GM12872 (cell line): ENCODE measurements at regions not wholly inside any gene's neighbourhood (a gene's known extent, or its start where the extent isn't known, plus 50 kb on each side); places are given as distances from the start of the nearest gene placed in this dataset.

Experiments
- CTCF ChIP-seq: IDR thresholded peaks from 3 replicates; pipeline ENCODE4 v1.5.1; 2011; ENCODE audit warnings: low read depth, mild to moderate bottlenecking, low read length, moderate library complexity; ENCODE audit not compliant: insufficient read depth

- TF ChIP-seq CTCF: no peak
Measured at GRCh38 chr18:47691611-47692010, 238.8 kb downstream of the SMAD2 start.

GRCh38 chr18:47689371-47689770 is 241.1 kb downstream of the SMAD2 start:
- no peak for TF ChIP-seq CTCF

- no peak for TF ChIP-seq CTCF
Measured at GRCh38 chr18:47686806-47687205, 243.7 kb downstream of the SMAD2 start.

- no peak for TF ChIP-seq CTCF
Measured at GRCh38 chr18:47683774-47684173, 246.7 kb downstream of the SMAD2 start.

GRCh38 chr18:47682876-47683275 is 247.6 kb downstream of the SMAD2 start:
- no peak for TF ChIP-seq CTCF

- TF ChIP-seq CTCF: no peak
Measured at GRCh38 chr18:47680488-47680887, 250.0 kb downstream of the SMAD2 start.

- TF ChIP-seq CTCF: no peak
Measured at GRCh38 chr18:47679864-47680263, 250.6 kb downstream of the SMAD2 start.

GRCh38 chr18:47677952-47678351 is 252.5 kb downstream of the SMAD2 start:
- no peak for TF ChIP-seq CTCF
